ENCODE measurements at regions not wholly inside any gene's neighbourhood (a gene's known extent, or its start where the extent isn't known, plus 50 kb on each side); places are given as distances from the start of the nearest gene placed in this dataset.

DNA sequence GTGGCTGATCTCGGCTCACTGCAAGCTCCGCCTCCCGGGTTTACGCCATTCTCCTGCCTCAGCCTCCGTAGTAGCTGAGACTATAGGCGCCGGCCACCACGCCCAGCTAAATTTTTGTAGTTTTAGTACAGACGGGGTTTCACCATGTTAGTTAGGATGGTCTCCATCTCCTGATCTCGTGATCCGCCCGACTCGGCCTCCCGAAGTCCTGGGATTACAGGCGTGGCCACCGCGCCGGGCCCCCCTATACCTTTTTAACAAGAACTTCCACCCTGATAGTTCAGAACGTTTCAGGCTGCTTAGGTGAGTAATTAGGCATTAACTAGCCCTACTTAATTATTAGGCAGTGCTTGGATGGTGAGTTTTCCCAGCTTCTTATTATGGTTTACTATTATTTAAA lies 552.5 kb downstream of the BCKDHB start:
- Histone ChIP-seq H3K9me3 (ENCODE audit: insufficient read depth, low read length) (no peaks in the 10 kb centered on the region), H3K27me3 (ENCODE audit: low read depth, low read length) (no peaks in the 10 kb centered on the region), H3K9ac (ENCODE audit: low read length) (no peak overlapping the region), H3K4me2 (ENCODE audit: low read length) (no peak overlapping the region), H2AFZ (ENCODE audit: low read depth, low read length) (no peak overlapping the region), H4K20me1 (ENCODE audit: insufficient read depth, low read length) (no peaks in the 10 kb centered on the region), H3K36me3 (replicated peaks; ENCODE audit: low read depth, low read length) (no peaks in the 10 kb centered on the region), H3K4me1 (ENCODE audit: low read length) (no peaks in the 10 kb centered on the region), H3K79me2 (ENCODE audit: low read length) (no peaks in the 10 kb centered on the region), H3K4me3 (ENCODE audit: low read length) (no peak overlapping the region), H3K27ac (ENCODE audit: low read length) (no peak overlapping the region)
- no peak for TF ChIP-seq EZH2phosphoT487 (IDR thresholded peaks at IDR 0.05; ENCODE audit: low read depth)
- TF ChIP-seq, protein P1, sequence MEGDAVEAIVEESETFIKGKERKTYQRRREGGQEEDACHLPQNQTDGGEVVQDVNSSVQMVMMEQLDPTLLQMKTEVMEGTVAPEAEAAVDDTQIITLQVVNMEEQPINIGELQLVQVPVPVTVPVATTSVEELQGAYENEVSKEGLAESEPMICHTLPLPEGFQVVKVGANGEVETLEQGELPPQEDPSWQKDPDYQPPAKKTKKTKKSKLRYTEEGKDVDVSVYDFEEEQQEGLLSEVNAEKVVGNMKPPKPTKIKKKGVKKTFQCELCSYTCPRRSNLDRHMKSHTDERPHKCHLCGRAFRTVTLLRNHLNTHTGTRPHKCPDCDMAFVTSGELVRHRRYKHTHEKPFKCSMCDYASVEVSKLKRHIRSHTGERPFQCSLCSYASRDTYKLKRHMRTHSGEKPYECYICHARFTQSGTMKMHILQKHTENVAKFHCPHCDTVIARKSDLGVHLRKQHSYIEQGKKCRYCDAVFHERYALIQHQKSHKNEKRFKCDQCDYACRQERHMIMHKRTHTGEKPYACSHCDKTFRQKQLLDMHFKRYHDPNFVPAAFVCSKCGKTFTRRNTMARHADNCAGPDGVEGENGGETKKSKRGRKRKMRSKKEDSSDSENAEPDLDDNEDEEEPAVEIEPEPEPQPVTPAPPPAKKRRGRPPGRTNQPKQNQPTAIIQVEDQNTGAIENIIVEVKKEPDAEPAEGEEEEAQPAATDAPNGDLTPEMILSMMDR (IDR thresholded peaks at IDR 0.05; ENCODE audit: low read depth, low read length) = no peak

- Histone ChIP-seq H3K9me3 (ENCODE audit: insufficient read depth, low read length) (no peaks in the 10 kb centered on the region), H3K27me3 (ENCODE audit: low read depth, low read length) (no peaks in the 10 kb centered on the region), H3K4me3 (ENCODE audit: low read length) (no peak overlapping the region), H3K4me1 (ENCODE audit: low read length) (no peaks in the 10 kb centered on the region), H4K20me1 (ENCODE audit: insufficient read depth, low read length) (no peaks in the 10 kb centered on the region), H3K27ac (ENCODE audit: low read length) (no peak overlapping the region), H3K9ac (ENCODE audit: low read length) (no peak overlapping the region), H3K4me2 (ENCODE audit: low read length) (no peak overlapping the region), H2AFZ (ENCODE audit: low read depth, low read length) (no peak overlapping the region), H3K79me2 (ENCODE audit: low read length) (no peaks in the 10 kb centered on the region), H3K36me3 (replicated peaks; ENCODE audit: low read depth, low read length) (no peaks in the 10 kb centered on the region)
- no peak for TF ChIP-seq EZH2phosphoT487 (IDR thresholded peaks at IDR 0.05; ENCODE audit: low read depth)
- TF ChIP-seq, protein P1 (IDR thresholded peaks at IDR 0.05; ENCODE audit: low read depth, low read length) = no peak
Observed at GRCh38 chr6:80647156-80647555, 540.7 kb downstream of the BCKDHB start.

DNA sequence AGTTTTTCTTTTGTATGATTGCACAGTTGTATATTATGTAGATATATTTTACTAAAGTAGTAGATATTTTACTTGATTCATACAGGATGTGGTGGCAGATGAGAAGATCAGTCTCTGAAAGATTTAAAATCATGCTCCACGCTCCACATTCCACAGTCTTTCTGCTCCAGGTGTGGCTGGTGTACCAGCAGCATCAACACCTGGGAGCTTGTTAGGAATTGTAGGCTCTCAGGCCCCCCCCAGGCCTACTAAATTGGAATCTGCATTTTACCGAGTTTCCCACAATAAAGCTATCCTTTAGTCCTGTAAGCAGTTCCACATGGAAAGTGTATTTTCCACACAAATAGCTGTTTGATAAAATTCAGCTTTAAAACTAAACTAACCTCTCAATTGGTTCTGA lies 537.4 kb downstream of the BCKDHB start:
- Histone ChIP-seq H2AFZ (ENCODE audit: low read depth, low read length) (no peak overlapping the region), H3K27me3 (ENCODE audit: low read depth, low read length) (no peaks in the 10 kb centered on the region), H3K36me3 (replicated peaks; ENCODE audit: low read depth, low read length) (no peaks in the 10 kb centered on the region), H3K4me3 (ENCODE audit: low read length) (no peak overlapping the region), H3K4me1 (ENCODE audit: low read length) (peaks cover 1% of the 10 kb centered on the region; the same call in 1 of the 2 replicates), H3K4me2 (ENCODE audit: low read length) (no peak overlapping the region), H3K79me2 (ENCODE audit: low read length) (no peaks in the 10 kb centered on the region), H3K9ac (ENCODE audit: low read length) (no peak overlapping the region), H3K9me3 (ENCODE audit: insufficient read depth, low read length) (no peaks in the 10 kb centered on the region), H3K27ac (ENCODE audit: low read length) (no peak overlapping the region), H4K20me1 (ENCODE audit: insufficient read depth, low read length) (no peaks in the 10 kb centered on the region)
- TF ChIP-seq EZH2phosphoT487 (IDR thresholded peaks at IDR 0.05; ENCODE audit: low read depth) = no peak
- TF ChIP-seq, protein P1 (IDR thresholded peaks at IDR 0.05; ENCODE audit: low read depth, low read length) = no peak

- Histone ChIP-seq H4K20me1 (ENCODE audit: insufficient read depth, low read length) (no peaks in the 10 kb centered on the region), H3K4me3 (ENCODE audit: low read length) (no peak overlapping the region), H3K27me3 (ENCODE audit: low read depth, low read length) (no peaks in the 10 kb centered on the region), H3K79me2 (ENCODE audit: low read length) (no peaks in the 10 kb centered on the region), H3K4me2 (ENCODE audit: low read length) (no peak overlapping the region), H3K9me3 (ENCODE audit: insufficient read depth, low read length) (no peaks in the 10 kb centered on the region), H3K4me1 (ENCODE audit: low read length) (peaks cover 9% of the 10 kb centered on the region; the same call in 1 of the 2 replicates), H3K27ac (ENCODE audit: low read length) (no peak overlapping the region), H2AFZ (ENCODE audit: low read depth, low read length) (no peak overlapping the region), H3K9ac (ENCODE audit: low read length) (no peak overlapping the region), H3K36me3 (replicated peaks; ENCODE audit: low read depth, low read length) (no peaks in the 10 kb centered on the region)
- TF ChIP-seq, protein P1 (IDR thresholded peaks at IDR 0.05; ENCODE audit: low read depth, low read length) = no peak
- TF ChIP-seq EZH2phosphoT487 (IDR thresholded peaks at IDR 0.05; ENCODE audit: low read depth) = no peak
Observed at GRCh38 chr6:80642452-80642851, 536.0 kb downstream of the BCKDHB start.
